ENCODE measurements at regions not wholly inside any gene's neighbourhood (a gene's known extent, or its start where the extent isn't known, plus 50 kb on each side); places are given as distances from the start of the nearest gene placed in this dataset.

DNA sequence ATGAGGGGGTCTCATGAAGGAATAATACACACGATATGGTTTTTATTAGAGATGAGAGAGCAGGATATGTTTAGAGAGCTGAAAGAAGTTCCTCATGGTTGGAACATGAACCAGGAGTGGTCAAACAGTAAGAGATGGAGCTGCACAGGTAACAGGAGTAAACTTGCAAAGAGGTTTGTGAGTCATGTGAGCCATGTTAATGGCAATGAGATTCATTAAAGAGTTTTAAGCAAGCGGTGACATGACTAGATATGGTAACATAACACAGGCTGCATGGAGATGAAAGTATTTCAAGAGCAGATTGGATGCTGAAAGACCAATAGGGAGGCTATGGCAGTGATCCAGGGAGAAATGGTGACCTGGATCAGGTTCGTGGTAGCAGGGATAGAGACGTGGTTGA is 62.6 kb upstream of the SSTR1 start:
- DNase-seq (ENCODE audit: low spot score): no peak
- intact Hi-C loops (cut with DNase I): loop anchor here in 1 of 2 donors (1.0 kb wide), 1 partner anchor 46 kb away; no protein-coding TSS in a partner anchor

- no peak for DNase-seq (ENCODE audit: low spot score)
- intact Hi-C loops (cut with DNase I): no loop called here
These were observed 57.6 kb upstream of the SSTR1 start for GRCh38 chr14:38150075-38150474.

Measured in posterior vena cava (tissue), 2 donors.